IPS-18a (cell line): ENCODE measurements at regions not wholly inside any gene's neighbourhood (a gene's known extent, or its start where the extent isn't known, plus 50 kb on each side); places are given as distances from the start of the nearest gene placed in this dataset.
"Not testable (repeated sequence)": the region's sequence is repeated elsewhere in the genome, so short reads cannot be mapped to it uniquely, and the experiment has no call there.

ENCODE experiments used
- H3K27ac ChIP-seq: one replicate; pipeline ENCODE4 v1.5.1; 2013; ENCODE audit warnings: low read length
- H3K27me3 ChIP-seq: one replicate; pipeline ENCODE4 v1.6.1; 2013; ENCODE audit warnings: mild to moderate bottlenecking, low read length; ENCODE audit not compliant: control insufficient read depth, insufficient read depth
- H3K36me3 ChIP-seq: one replicate; pipeline ENCODE4 v1.6.1; 2013; ENCODE audit warnings: low read depth, low read length; ENCODE audit not compliant: control insufficient read depth
- H3K4me1 ChIP-seq: one replicate; pipeline ENCODE4 v1.6.1; 2013; ENCODE audit warnings: low read depth, low read length; ENCODE audit not compliant: control insufficient read depth
- H3K4me3 ChIP-seq: one replicate; pipeline ENCODE4 v1.5.1; 2013; ENCODE audit warnings: low read length
- H3K9ac ChIP-seq: one replicate; pipeline ENCODE4 v1.6.1; 2013; ENCODE audit warnings: mild to moderate bottlenecking, low read length, moderate library complexity
- H3K9me3 ChIP-seq: one replicate; pipeline ENCODE4 v1.6.1; 2013; ENCODE audit warnings: low read depth, low read length; ENCODE audit not compliant: control insufficient read depth

DNA sequence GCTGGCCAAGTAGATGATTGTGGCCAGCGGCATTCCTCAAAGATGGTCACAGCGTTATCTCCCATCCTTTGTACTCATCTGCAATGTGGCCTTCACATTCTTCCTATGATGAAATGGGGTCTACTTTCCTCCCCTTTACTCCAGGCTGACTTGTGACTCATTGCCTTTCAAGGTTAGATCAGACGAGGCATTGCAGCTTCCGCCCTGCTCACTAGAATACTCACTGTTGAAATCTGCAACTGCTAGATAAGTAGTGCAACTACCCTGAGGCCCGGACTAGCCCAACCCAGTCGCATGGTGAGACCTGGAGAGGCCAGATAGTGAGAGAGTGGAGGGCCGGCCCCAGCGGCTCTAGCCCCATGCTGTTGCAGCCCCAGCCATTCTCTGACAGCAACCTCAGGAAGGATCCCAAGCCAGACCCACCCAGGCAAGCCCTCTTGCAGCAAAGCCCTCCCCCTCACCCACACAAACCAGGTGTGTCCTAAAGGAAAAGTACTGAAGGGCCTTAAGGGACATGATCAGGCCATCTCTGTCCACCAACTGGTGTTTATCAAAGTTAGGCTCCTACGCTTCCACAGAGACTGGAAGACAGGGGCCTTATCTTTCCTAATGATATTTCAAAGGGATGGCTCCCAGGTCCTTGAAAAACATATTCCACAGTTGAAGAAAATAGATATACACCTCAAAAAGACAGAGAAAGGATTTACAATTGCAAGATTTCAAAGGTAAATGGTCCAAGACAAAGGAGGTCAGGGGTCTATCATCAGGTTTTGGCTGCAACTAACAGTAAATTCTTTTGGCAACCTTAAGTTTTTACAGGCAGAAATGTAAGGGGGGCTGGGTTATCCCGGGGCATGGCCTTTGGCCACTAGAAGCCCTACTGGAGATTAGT is 107.2 kb upstream of the TRIM24 start:
- Histone ChIP-seq H3K27ac (no peak overlapping the region), H3K4me1 (no peaks in the 10 kb centered on the region), H3K4me3 (no peak overlapping the region), H3K36me3 (no peaks in the 10 kb centered on the region), H3K9me3 (no peaks in the 10 kb centered on the region), H3K27me3 (no peaks in the 10 kb centered on the region), H3K9ac (no peak overlapping the region)

DNA sequence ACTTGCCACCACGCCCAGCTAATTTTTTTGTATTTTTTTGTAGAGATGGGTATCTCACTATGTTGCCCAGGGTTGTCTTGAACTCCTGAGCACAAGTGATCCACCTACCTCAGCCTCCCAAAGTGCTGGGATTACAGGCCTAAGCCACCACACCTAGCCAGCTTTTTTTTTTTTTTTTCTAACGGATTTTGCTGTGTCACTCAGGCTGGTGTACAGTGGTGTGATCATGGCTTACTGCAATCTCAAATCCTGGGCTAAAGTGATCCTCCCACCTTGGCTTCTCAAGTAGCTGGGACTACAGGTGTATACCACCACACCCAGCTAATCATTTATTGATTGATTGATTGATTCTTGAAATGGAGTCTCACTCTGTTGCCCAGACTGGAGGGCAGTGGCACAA is 106.0 kb upstream of the TRIM24 start:
- Histone ChIP-seq H3K4me3 (no peak overlapping the region), H3K9me3 (no peaks in the 10 kb centered on the region), H3K36me3 (no peaks in the 10 kb centered on the region), H3K9ac (no peak overlapping the region), H3K27me3 (no peaks in the 10 kb centered on the region), H3K4me1 (no peaks in the 10 kb centered on the region), H3K27ac (no peak overlapping the region)

GRCh38 chr7:138355254-138355653 is 104.8 kb upstream of the TRIM24 start:
- Histone ChIP-seq H3K9ac (no peak overlapping the region), H3K9me3 (no peaks in the 10 kb centered on the region), H3K36me3 (no peaks in the 10 kb centered on the region), H3K4me3 (no peak overlapping the region), H3K4me1 (no peaks in the 10 kb centered on the region), H3K27ac (no peak overlapping the region), H3K27me3 (no peaks in the 10 kb centered on the region)

- Histone ChIP-seq H3K9me3 (no peaks in the 10 kb centered on the region), H3K4me3 (no peak overlapping the region), H3K27ac (no peak overlapping the region), H3K4me1 (no peaks in the 10 kb centered on the region), H3K36me3 (no peaks in the 10 kb centered on the region), H3K27me3 (no peaks in the 10 kb centered on the region), H3K9ac (no peak overlapping the region)
These were observed 101.2 kb upstream of the TRIM24 start for GRCh38 chr7:138358850-138359341.

DNA sequence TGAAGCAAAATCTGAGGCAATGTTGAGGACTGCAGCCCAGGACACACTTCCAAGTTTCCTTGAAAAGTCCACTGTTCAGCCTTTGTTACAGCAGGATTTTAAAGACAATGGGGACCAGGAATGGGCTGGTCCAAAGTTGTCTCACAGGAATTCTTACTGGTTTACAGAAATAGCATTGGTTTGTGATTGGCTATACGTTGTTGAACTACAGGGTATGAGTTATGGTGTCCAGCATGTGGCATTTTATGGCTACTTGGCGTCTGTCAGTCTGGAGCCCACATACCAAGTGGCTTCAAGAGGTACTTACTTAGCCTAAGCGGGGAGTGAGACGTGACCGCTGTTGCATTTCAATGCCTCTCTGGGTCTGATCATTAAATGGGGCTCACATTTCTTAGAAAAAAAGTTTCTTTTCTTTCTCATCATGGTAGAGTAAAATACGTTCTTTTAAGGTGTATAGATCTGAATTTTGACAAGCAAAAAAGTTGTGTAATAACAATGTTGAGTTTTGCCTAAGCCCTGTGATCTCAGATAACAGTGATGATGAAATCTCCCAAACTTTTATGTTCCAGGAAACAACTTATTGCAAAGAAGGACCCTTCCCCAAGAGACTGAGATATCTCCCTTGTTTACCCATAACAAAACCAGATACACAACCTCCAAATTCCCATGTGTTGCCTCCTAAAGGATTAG is 100.0 kb upstream of the TRIM24 start:
- Histone ChIP-seq H3K36me3 (no peaks in the 10 kb centered on the region), H3K4me1 (no peaks in the 10 kb centered on the region), H3K27me3 (no peaks in the 10 kb centered on the region), H3K9ac (no peak overlapping the region), H3K4me3 (no peak overlapping the region), H3K9me3 (no peaks in the 10 kb centered on the region), H3K27ac (no peak overlapping the region)

GRCh38 chr7:138363721-138364120 is 96.3 kb upstream of the TRIM24 start:
- H3K27me3 ChIP-seq, result no peaks in the 10 kb centered on the region
- no peak overlapping the region for H3K27ac ChIP-seq
- no peaks in the 10 kb centered on the region for H3K9me3 ChIP-seq
- H3K4me3 ChIP-seq, result no peak overlapping the region
- H3K4me1 ChIP-seq, result no peaks in the 10 kb centered on the region
- H3K36me3 ChIP-seq, result no peaks in the 10 kb centered on the region
- H3K9ac ChIP-seq, result no peak overlapping the region

- H3K36me3 ChIP-seq, result not testable (repeated sequence)
These were observed 93.9 kb upstream of the TRIM24 start for GRCh38 chr7:138366137-138366536.

GRCh38 chr7:138366676-138367075 is 93.4 kb upstream of the TRIM24 start:
- not testable (repeated sequence) for H3K4me1 ChIP-seq, H3K36me3 ChIP-seq, H3K9ac ChIP-seq, H3K27me3 ChIP-seq, H3K27ac ChIP-seq, H3K4me3 ChIP-seq
- H3K9me3 ChIP-seq, result peaks cover 11% of the 10 kb centered on the region

More at GRCh38 chr7:138366137-138366536, 93.9 kb upstream of the TRIM24 start:
- H3K27me3 ChIP-seq, H3K9ac ChIP-seq, H3K27ac ChIP-seq, H3K4me1 ChIP-seq, H3K4me3 ChIP-seq: not testable (repeated sequence)
- H3K9me3 ChIP-seq, result peaks cover 11% of the 10 kb centered on the region

- H3K27ac ChIP-seq, result no peak overlapping the region
- no peak overlapping the region for H3K4me3 ChIP-seq
- H3K27me3 ChIP-seq, result no peaks in the 10 kb centered on the region
- no peaks in the 10 kb centered on the region for H3K4me1 ChIP-seq
- no peaks in the 10 kb centered on the region for H3K36me3 ChIP-seq
- no peak overlapping the region for H3K9ac ChIP-seq
- peaks cover 11% of the 10 kb centered on the region for H3K9me3 ChIP-seq
These were observed 90.3 kb upstream of the TRIM24 start for GRCh38 chr7:138369797-138370196.

- no peak overlapping the region for H3K27ac ChIP-seq
- H3K36me3 ChIP-seq, result no peaks in the 10 kb centered on the region
- no peak overlapping the region for H3K9ac ChIP-seq
- H3K27me3 ChIP-seq, result no peaks in the 10 kb centered on the region
- H3K4me1 ChIP-seq, result no peaks in the 10 kb centered on the region
- H3K4me3 ChIP-seq, result no peak overlapping the region
- peaks cover 11% of the 10 kb centered on the region for H3K9me3 ChIP-seq
These were observed 89.1 kb upstream of the TRIM24 start for GRCh38 chr7:138370956-138371355.

DNA sequence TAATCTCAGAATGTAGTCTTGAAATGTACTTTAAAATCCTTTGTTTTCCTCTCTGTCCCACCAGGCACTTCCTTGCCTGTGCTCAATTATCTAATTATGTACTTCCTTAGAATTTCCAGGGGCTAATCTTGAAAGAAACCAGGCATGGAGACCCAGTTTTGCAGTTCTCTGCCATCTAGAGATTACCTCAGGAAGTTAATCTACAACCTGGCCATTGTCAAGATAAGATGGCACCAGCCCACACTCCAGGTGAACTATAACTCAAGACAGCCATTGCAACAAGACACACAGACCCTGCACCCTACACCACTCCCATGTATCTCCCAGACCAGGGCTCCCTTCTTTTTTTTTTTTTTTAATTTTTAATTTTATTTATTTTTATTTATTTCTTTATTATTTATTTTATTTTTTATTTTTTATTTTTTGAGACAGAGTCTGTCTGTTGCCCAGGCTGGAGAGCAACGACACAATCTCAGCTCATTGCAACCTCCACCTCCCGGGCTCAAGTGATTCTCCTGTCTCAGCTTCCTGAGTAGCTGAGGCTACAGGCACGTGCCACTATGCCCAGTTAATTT is 85.9 kb upstream of the TRIM24 start:
- H3K4me3 ChIP-seq, result no peak overlapping the region
- H3K36me3 ChIP-seq, result no peaks in the 10 kb centered on the region
- no peak overlapping the region for H3K9ac ChIP-seq
- H3K9me3 ChIP-seq, result peaks cover 7% of the 10 kb centered on the region
- H3K4me1 ChIP-seq, result no peaks in the 10 kb centered on the region
- H3K27me3 ChIP-seq, result no peaks in the 10 kb centered on the region
- H3K27ac ChIP-seq, result no peak overlapping the region
